IMR-90 (cell line): ENCODE measurements at regions not wholly inside any gene's neighbourhood (a gene's known extent, or its start where the extent isn't known, plus 50 kb on each side); places are given as distances from the start of the nearest gene placed in this dataset.

Experiments
- ATAC-seq: fragments of 200-7000 bp; cut with Tn5 transposase; 2 replicates; pipeline ENCODE4 v1.9.1; 2020; ENCODE audit warnings: low read depth, mild to moderate bottlenecking, moderate library complexity
- BruUV-seq: library from RNA; stranded (reverse); fragments of 400-500 nt; replicated peaks from 2 replicates; lab custom pipeline; 2021; lab: Mats Ljungman, UMichigan
- CTCF ChIA-PET: fragments of 300-600 bp; formaldehyde crosslinking; extraction: SDS; loops from one replicate; lab custom pipeline; 2021; ENCODE audit warnings: antibody characterized with exemption; lab: Yijun Ruan, JAX
- POLR2A ChIA-PET: fragments of 300-600 bp; sonication (Branson Sonifier 250); formaldehyde crosslinking; loops from one replicate; lab custom pipeline; 2022; ENCODE audit warnings: antibody characterized with exemption; ENCODE audit not compliant: unreplicated experiment; lab: Charles Lee
- DNase-seq: peaks from one replicate; pipeline ENCODE4 v3.0.0; 2013
- H2AFZ ChIP-seq: replicated peaks from 2 replicates; pipeline ENCODE3; 2013; ENCODE audit warnings: low read length, mild to moderate bottlenecking; ENCODE audit not compliant: poor library complexity
- H2AK5ac ChIP-seq: 2 replicates; pipeline ENCODE4 v1.6.1; 2013; ENCODE audit warnings: low read depth, low read length, inconsistent platforms
- H2AK9ac ChIP-seq: replicated peaks from 2 replicates; pipeline ENCODE3; 2013; ENCODE audit warnings: mild to moderate bottlenecking, low read depth, low read length, moderate library complexity; ENCODE audit not compliant: poor library complexity
- H2BK120ac ChIP-seq: 2 replicates; pipeline ENCODE4 v1.6.1; 2013; ENCODE audit warnings: low read depth, low read length, inconsistent platforms
- H2BK15ac ChIP-seq: 3 replicates; pipeline ENCODE4 v1.6.1; 2013; ENCODE audit warnings: low read depth, low read length, inconsistent platforms
- H2BK20ac ChIP-seq: 2 replicates; pipeline ENCODE4 v1.6.1; 2013; ENCODE audit warnings: low read depth, mild to moderate bottlenecking, inconsistent platforms, low read length, moderate library complexity
- H2BK5ac ChIP-seq: 2 replicates; pipeline ENCODE4 v1.6.1; 2013; ENCODE audit warnings: mild to moderate bottlenecking, low read depth, low read length, inconsistent platforms; ENCODE audit not compliant: poor library complexity, severe bottlenecking
- H3K14ac ChIP-seq: replicated peaks from 2 replicates; pipeline ENCODE4 v1.6.1; 2013; ENCODE audit warnings: low read depth, low read length, inconsistent platforms
- H3K18ac ChIP-seq: 2 replicates; pipeline ENCODE4 v1.6.1; 2013; ENCODE audit warnings: low read depth, low read length, control low read depth
- H3K23ac ChIP-seq: 2 replicates; pipeline ENCODE4 v1.6.1; 2013; ENCODE audit warnings: low read depth, low read length, inconsistent platforms
- H3K27ac ChIP-seq: 2 replicates; pipeline ENCODE4 v1.5.1; 2013; ENCODE audit warnings: mild to moderate bottlenecking, control low read depth, low read length; ENCODE audit not compliant: insufficient read depth
- H3K27me3 ChIP-seq: 2 replicates; pipeline ENCODE4 v1.6.1; 2013; ENCODE audit warnings: low read length; ENCODE audit not compliant: control insufficient read depth, insufficient read depth
- H3K36me3 ChIP-seq: 2 replicates; pipeline ENCODE4 v1.6.1; 2013; ENCODE audit warnings: low read length, mixed read lengths; ENCODE audit not compliant: control insufficient read depth, insufficient read depth
- H3K4ac ChIP-seq: 2 replicates; pipeline ENCODE4 v1.6.1; 2013; ENCODE audit warnings: low read depth, low read length, inconsistent platforms
- H3K4me1 ChIP-seq: 2 replicates; pipeline ENCODE4 v1.6.1; 2013; ENCODE audit warnings: low read length, mixed read lengths; ENCODE audit not compliant: control insufficient read depth, insufficient read depth
- H3K4me2 ChIP-seq: 2 replicates; pipeline ENCODE4 v1.6.1; 2013; ENCODE audit warnings: low read depth, mild to moderate bottlenecking, control low read depth, low read length, moderate library complexity
- H3K4me3 ChIP-seq: 2 replicates; pipeline ENCODE4 v1.5.1; 2013; ENCODE audit warnings: low read depth, mild to moderate bottlenecking, control low read depth, low read length, moderate library complexity; ENCODE audit not compliant: insufficient read depth
- H3K56ac ChIP-seq: 2 replicates; pipeline ENCODE4 v1.6.1; 2013; ENCODE audit warnings: low read length, inconsistent platforms; ENCODE audit not compliant: insufficient read depth; ENCODE audit errors: extremely low read depth
- H3K79me1 ChIP-seq, 2 experiments: 2 replicates each; pipeline ENCODE4 v1.6.1; 2013; ENCODE audit warnings: low read length in 2 of 2, inconsistent platforms in 1 of 2, low read depth in 1 of 2
- H3K9ac ChIP-seq: 2 replicates; pipeline ENCODE4 v1.6.1; 2013; ENCODE audit warnings: low read depth, low read length, control low read depth
- H3K9me1 ChIP-seq: 2 replicates; pipeline ENCODE4 v1.6.1; 2013; ENCODE audit warnings: low read length, inconsistent platforms; ENCODE audit not compliant: insufficient read depth
- H3K9me3 ChIP-seq: 2 replicates; pipeline ENCODE4 v1.6.1; 2013; ENCODE audit warnings: low read length; ENCODE audit not compliant: control insufficient read depth, insufficient read depth
- H4K20me1 ChIP-seq: 2 replicates; pipeline ENCODE4 v1.6.1; 2013; ENCODE audit warnings: low read length, inconsistent platforms; ENCODE audit not compliant: insufficient read depth
- H4K5ac ChIP-seq: 2 replicates; pipeline ENCODE4 v1.6.1; 2013; ENCODE audit warnings: mild to moderate bottlenecking, low read depth, low read length, control low read depth
- H4K8ac ChIP-seq, 2 experiments: 2 replicates each; pipeline ENCODE4 v1.6.1; 2013; ENCODE audit warnings: low read depth in 2 of 2, low read length in 2 of 2, control low read depth in 1 of 2, inconsistent platforms in 1 of 2
- H4K91ac ChIP-seq: 2 replicates; pipeline ENCODE4 v1.6.1; 2013; ENCODE audit warnings: low read depth, low read length, inconsistent platforms; ENCODE audit not compliant: insufficient read depth
- BHLHE40 ChIP-seq: fragments of 150-350 bp; IDR thresholded peaks from 2 replicates; pipeline ENCODE4 v1.6.1; 2016; ENCODE audit warnings: mild to moderate bottlenecking, low read depth, low read length
- CEBPB ChIP-seq: IDR thresholded peaks from 2 replicates; pipeline ENCODE4 v1.6.1; 2012; ENCODE audit warnings: low read depth, low read length, improper control_type of control experiment
- CHD1 ChIP-seq: IDR thresholded peaks from 2 replicates; pipeline ENCODE4 v1.6.1; 2012; ENCODE audit warnings: low read depth, low read length, improper control_type of control experiment
- CTCF ChIP-seq: conservative IDR thresholded peaks from 2 replicates; pipeline ENCODE4 v1.5.1; 2012; ENCODE audit warnings: mild to moderate bottlenecking, low read depth, low read length, improper control_type of control experiment
- ELK1 ChIP-seq: fragments of 150-350 bp; IDR thresholded peaks from 2 replicates; pipeline ENCODE4 v1.6.1; 2016; ENCODE audit warnings: low read depth, mild to moderate bottlenecking, low read length, moderate library complexity, borderline replicate concordance
- FOS ChIP-seq: fragments of 150-350 bp; IDR thresholded peaks from 2 replicates; pipeline ENCODE4 v1.6.1; 2016; ENCODE audit warnings: low read depth, low read length
- MAFK ChIP-seq: IDR thresholded peaks from 2 replicates; pipeline ENCODE4 v1.6.1; 2012; ENCODE audit warnings: low read depth, low read length, improper control_type of control experiment
- MAZ ChIP-seq: IDR thresholded peaks from 2 replicates; pipeline ENCODE4 v1.6.1; 2012; ENCODE audit warnings: low read depth, mild to moderate bottlenecking, low read length, improper control_type of control experiment, moderate library complexity, borderline replicate concordance
- MXI1 ChIP-seq: IDR thresholded peaks from 2 replicates; pipeline ENCODE4 v1.6.1; 2012; ENCODE audit warnings: low read depth, mild to moderate bottlenecking, low read length, moderate library complexity, borderline replicate concordance
- NFE2L2 ChIP-seq: fragments of 150-350 bp; IDR thresholded peaks from 2 replicates; pipeline ENCODE4 v1.6.1; 2016; ENCODE audit warnings: low read depth, mild to moderate bottlenecking, low read length
- POLR2A ChIP-seq: IDR thresholded peaks from 2 replicates; pipeline ENCODE4 v1.6.1; 2012; ENCODE audit warnings: mild to moderate bottlenecking, low read depth, low read length
- RAD21 ChIP-seq: IDR thresholded peaks from 2 replicates; pipeline ENCODE4 v1.6.1; 2012; ENCODE audit warnings: low read length, improper control_type of control experiment
- RCOR1 ChIP-seq: IDR thresholded peaks from 2 replicates; pipeline ENCODE4 v1.6.1; 2012; ENCODE audit warnings: mild to moderate bottlenecking, low read length, improper control_type of control experiment; ENCODE audit not compliant: insufficient replicate concordance
- RFX5 ChIP-seq: IDR thresholded peaks from 2 replicates; pipeline ENCODE4 v1.8.0; 2012; ENCODE audit warnings: low read depth, mild to moderate bottlenecking, low read length, moderate library complexity
- SMC3 ChIP-seq: fragments of 150-350 bp; IDR thresholded peaks from 2 replicates; pipeline ENCODE4 v1.6.1; 2016; ENCODE audit warnings: low read depth, mild to moderate bottlenecking, antibody characterized with exemption, low read length, moderate library complexity
- USF2 ChIP-seq: fragments of 150-350 bp; IDR thresholded peaks from 2 replicates; pipeline ENCODE4 v1.6.1; 2017; ENCODE audit warnings: mild to moderate bottlenecking, antibody characterized with exemption, low read length, low read depth
- WGBS, 2 experiments: methylation state at CpG; one replicate each; pipeline versions ENCODE4 v1.1.5 to v1.1.7; 2013; ENCODE audit warnings: missing lambda C conversion rate in 2 of 2; ENCODE audit not compliant: insufficient read length in 1 of 2; ENCODE audit errors: extremely low coverage in 2 of 2; 5-methylcytosine and 5-hydroxymethylcytosine counted together
- dilution Hi-C: fragments of 300-500 bp; cut with HindIII; formaldehyde crosslinking; loops from one replicate; pipeline ENCODE4 v1.14.3; 2018; ENCODE audit warnings: low sequenced_read_pairs; ENCODE audit not compliant: unreplicated experiment
- in situ Hi-C: fragments of 300-500 bp; cut with MboI; formaldehyde crosslinking; loops from 3 replicates; pipeline ENCODE4 v1.14.3; 2019; ENCODE audit warnings: low sequenced_read_pairs, inconsistent platforms, mixed read lengths
- intact Hi-C: fragments of 100-400 bp; cut with micrococcal nuclease; formaldehyde crosslinking; loops from 2 replicates; pipeline ENCODE4 v1.10.0; 2022

GRCh38 chr2:33729353-33729752 is 130.3 kb upstream of the FAM98A start:
- Histone ChIP-seq H4K8ac (no peak overlapping the region), H3K4me3 (no peak overlapping the region), H3K14ac (no peak overlapping the region), H4K20me1 (no peaks in the 10 kb centered on the region), H3K18ac (no peak overlapping the region), H3K9me3 (peaks cover 3% of the 10 kb centered on the region; the same call in 1 of the 2 replicates), H2BK15ac (no peak overlapping the region), H3K4me2 (no peak overlapping the region), H3K4ac (no peak overlapping the region), H3K27me3 (no peaks in the 10 kb centered on the region), H3K4me1 (no peaks in the 10 kb centered on the region), H4K5ac (no peak overlapping the region), H3K36me3 (no peaks in the 10 kb centered on the region), H2BK5ac (no peak overlapping the region), H2BK120ac (no peak overlapping the region), H3K23ac (no peak overlapping the region), H3K56ac (no peak overlapping the region), H2AK5ac (no peak overlapping the region), H3K9me1 (no peaks in the 10 kb centered on the region), H3K9ac (no peak overlapping the region), H4K91ac (no peak overlapping the region), H2BK20ac (no peak overlapping the region), H2AK9ac (no peak overlapping the region), H3K27ac (no peak overlapping the region), H2AFZ (no peak overlapping the region), H3K79me1 (no peaks in the 10 kb centered on the region)
- ATAC-seq = no peak
- CTCF ChIA-PET = no interaction called here
- DNase-seq = no peak
- intact Hi-C loops (no loop called here), dilution Hi-C loops (no loop called here), in situ Hi-C loops (no loop called here)
- POLR2A ChIA-PET = no interaction called here
- WGBS, 2 experiments = no CpG with 5 or more reads among the region's 1 CpG
- no TSS peak for BruUV-seq
- TF ChIP-seq MXI1 (no peak), POLR2A (no peak), CEBPB (no peak), ELK1 (no peak), MAZ (no peak), CHD1 (no peak), CTCF (no peak), FOS (no peak), USF2 (no peak), BHLHE40 (no peak), RAD21 (no peak), RFX5 (no peak), RCOR1 (no peak), NFE2L2 (no peak), SMC3 (no peak), MAFK (no peak)
